ENCODE measurements at regions not wholly inside any gene's neighbourhood (a gene's known extent, or its start where the extent isn't known, plus 50 kb on each side); places are given as distances from the start of the nearest gene placed in this dataset.
A peak's percentile ranks its signal among the peaks of the same experiment; 100 is the strongest.
"Not testable (repeated sequence)": the region's sequence is repeated elsewhere in the genome, so short reads cannot be mapped to it uniquely, and the experiment has no call there.

GRCh38 chr13:75968103-75968838 is 332.1 kb downstream of the LMO7 start:
- TF ChIP-seq MYC (IDR thresholded peaks at IDR 0.05; ENCODE audit: low read depth, low read length) = no peak
- no peak for TF ChIP-seq POLR2A (IDR thresholded peaks at IDR 0.05; ENCODE audit: extremely low read depth, insufficient read length)
- TF ChIP-seq CTCF (IDR thresholded peaks at IDR 0.05; ENCODE audit: low read depth, low read length) = no peak
- no peak for TF ChIP-seq MAX (IDR thresholded peaks at IDR 0.05; ENCODE audit: low read depth, low read length)
- no peak for DNase-seq (ENCODE audit: low read depth)

GRCh38 chr13:75963302-75963701 is 327.2 kb downstream of the LMO7 start:
- no peak for TF ChIP-seq MYC (IDR thresholded peaks at IDR 0.05; ENCODE audit: low read depth, low read length)
- no peak for TF ChIP-seq POLR2A (IDR thresholded peaks at IDR 0.05; ENCODE audit: extremely low read depth, insufficient read length)
- no peak for TF ChIP-seq MAX (IDR thresholded peaks at IDR 0.05; ENCODE audit: low read depth, low read length)
- TF ChIP-seq CTCF (IDR thresholded peaks at IDR 0.05; ENCODE audit: low read depth, low read length) = no peak
- DNase-seq (ENCODE audit: low read depth) = peak; percentile 14
- H3K4me3 ChIP-seq (ENCODE audit: low read depth, low read length) = no peak overlapping the region

More at GRCh38 chr13:75968103-75968838, 332.1 kb downstream of the LMO7 start:
- H3K4me3 ChIP-seq (ENCODE audit: low read depth, low read length) = no peak overlapping the region

- no peak for TF ChIP-seq POLR2A (IDR thresholded peaks at IDR 0.05; ENCODE audit: extremely low read depth, insufficient read length)
- TF ChIP-seq MYC (IDR thresholded peaks at IDR 0.05; ENCODE audit: low read depth, low read length) = no peak
- no peak for TF ChIP-seq MAX (IDR thresholded peaks at IDR 0.05; ENCODE audit: low read depth, low read length)
- TF ChIP-seq CTCF (IDR thresholded peaks at IDR 0.05; ENCODE audit: low read depth, low read length) = no peak
- no peak for DNase-seq (ENCODE audit: low read depth)
These were observed 325.8 kb downstream of the LMO7 start for GRCh38 chr13:75961911-75962310.

GRCh38 chr13:75960538-75960994 is 324.4 kb downstream of the LMO7 start:
- DNase-seq (ENCODE audit: low read depth) = no peak
- no peak overlapping the region for H3K4me3 ChIP-seq (ENCODE audit: low read depth, low read length)
- TF ChIP-seq MAX (IDR thresholded peaks at IDR 0.05; ENCODE audit: low read depth, low read length) (no peak), CTCF (IDR thresholded peaks at IDR 0.05; ENCODE audit: low read depth, low read length) (no peak), MYC (IDR thresholded peaks at IDR 0.05; ENCODE audit: low read depth, low read length) (no peak)

More at GRCh38 chr13:75961911-75962310, 325.8 kb downstream of the LMO7 start:
- no peak overlapping the region for H3K4me3 ChIP-seq (ENCODE audit: low read depth, low read length)

- H3K4me3 ChIP-seq (ENCODE audit: low read depth, low read length) = no peak overlapping the region
- no peak for DNase-seq (ENCODE audit: low read depth)
- TF ChIP-seq CTCF (IDR thresholded peaks at IDR 0.05; ENCODE audit: low read depth, low read length) (no peak), POLR2A (IDR thresholded peaks at IDR 0.05; ENCODE audit: extremely low read depth, insufficient read length) (no peak), MYC (IDR thresholded peaks at IDR 0.05; ENCODE audit: low read depth, low read length) (no peak), MAX (IDR thresholded peaks at IDR 0.05; ENCODE audit: low read depth, low read length) (no peak)
These were observed 323.8 kb downstream of the LMO7 start for GRCh38 chr13:75959861-75960481.

- not testable (repeated sequence) for H3K4me3 ChIP-seq (ENCODE audit: low read depth, low read length); DNase-seq (ENCODE audit: low read depth)
These were observed 317.5 kb downstream of the LMO7 start for GRCh38 chr13:75953589-75953988.
